Epithelial cell of prostate (primary cell): ENCODE measurements at regions not wholly inside any gene's neighbourhood (a gene's known extent, or its start where the extent isn't known, plus 50 kb on each side); places are given as distances from the start of the nearest gene placed in this dataset.

ENCODE experiments used
- DNase-seq: peaks from one replicate; pipeline ENCODE4 v3.0.0-alpha.2; 2011; ENCODE audit warnings: low read depth, low spot score
- H3K27ac ChIP-seq: fragments of 450-650 bp; 2 replicates; pipeline ENCODE4 v1.5.1; 2017; ENCODE audit warnings: mild to moderate bottlenecking

- no peak overlapping the region for H3K27ac ChIP-seq
- no peak for DNase-seq
Measured at GRCh38 chr12:71071536-71072097, 86.2 kb downstream of the TSPAN8 start.

GRCh38 chr12:71070416-71071128 lies 87.2 kb downstream of the TSPAN8 start:
- no peak for DNase-seq

DNA sequence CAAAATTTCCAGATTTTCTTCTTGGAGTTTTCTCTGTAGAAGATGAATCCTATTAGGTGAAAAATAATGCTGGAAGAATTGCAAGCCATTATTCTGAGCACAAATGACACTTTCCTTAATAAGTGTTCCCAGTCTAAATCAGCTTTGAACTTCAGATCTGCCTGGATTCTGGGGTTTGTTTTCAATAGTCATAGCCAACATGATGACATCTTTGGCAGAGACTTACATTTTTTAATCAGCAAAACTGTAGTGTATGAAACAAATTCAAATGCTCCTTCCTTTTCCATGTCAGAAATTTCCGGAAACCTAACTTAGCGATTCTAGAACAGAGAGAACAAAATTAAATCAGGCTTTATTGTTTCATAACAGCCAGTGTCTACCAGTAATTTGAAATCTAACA lies 88.5 kb downstream of the TSPAN8 start:
- DNase-seq, result no peak

More at GRCh38 chr12:71070416-71071128, 87.2 kb downstream of the TSPAN8 start:
- H3K27ac ChIP-seq, result no peak overlapping the region

DNA sequence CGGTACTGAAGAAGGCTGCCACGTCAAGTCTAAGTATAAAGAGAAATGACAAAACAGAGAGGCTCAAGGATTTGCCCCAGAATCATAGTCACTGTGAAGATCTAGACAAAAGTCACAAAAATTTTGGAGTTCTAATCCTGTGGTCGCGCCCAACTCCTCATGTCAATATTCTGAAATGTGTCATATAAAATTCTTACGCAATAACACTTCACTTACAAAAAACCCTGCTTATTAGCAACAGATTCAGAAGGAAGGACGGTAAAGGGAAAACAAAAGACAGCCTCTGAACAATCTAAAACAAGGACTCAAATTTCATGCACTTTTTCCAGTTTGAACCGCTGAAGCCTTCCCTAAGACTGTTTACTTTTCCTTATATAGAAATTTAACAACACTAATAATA lies 94.7 kb downstream of the TSPAN8 start:
- no peak for DNase-seq
- H3K27ac ChIP-seq, result no peak overlapping the region

More for the DNA sequence above, 88.5 kb downstream of the TSPAN8 start:
- H3K27ac ChIP-seq, result no peak overlapping the region

DNA sequence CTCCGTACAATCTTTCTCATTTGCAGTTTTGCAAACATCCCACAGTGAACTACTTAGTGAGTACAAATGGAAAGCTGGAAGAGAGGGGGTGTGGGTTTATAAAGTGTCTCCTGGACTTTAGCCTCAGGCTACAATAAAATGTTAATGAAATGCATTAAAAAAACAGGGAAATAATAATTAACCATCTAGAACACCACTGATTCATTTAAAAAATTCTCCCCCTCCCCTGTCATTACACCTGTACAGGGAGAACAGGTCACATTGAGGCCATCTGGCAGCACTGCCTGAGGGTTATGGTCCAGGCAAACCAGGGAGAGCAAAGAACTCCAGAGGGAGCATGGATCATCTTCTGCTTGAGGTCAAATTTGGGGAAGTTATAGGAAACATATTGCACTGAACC lies 96.3 kb downstream of the TSPAN8 start:
- H3K27ac ChIP-seq, result no peak overlapping the region
- DNase-seq, result no peak

DNA sequence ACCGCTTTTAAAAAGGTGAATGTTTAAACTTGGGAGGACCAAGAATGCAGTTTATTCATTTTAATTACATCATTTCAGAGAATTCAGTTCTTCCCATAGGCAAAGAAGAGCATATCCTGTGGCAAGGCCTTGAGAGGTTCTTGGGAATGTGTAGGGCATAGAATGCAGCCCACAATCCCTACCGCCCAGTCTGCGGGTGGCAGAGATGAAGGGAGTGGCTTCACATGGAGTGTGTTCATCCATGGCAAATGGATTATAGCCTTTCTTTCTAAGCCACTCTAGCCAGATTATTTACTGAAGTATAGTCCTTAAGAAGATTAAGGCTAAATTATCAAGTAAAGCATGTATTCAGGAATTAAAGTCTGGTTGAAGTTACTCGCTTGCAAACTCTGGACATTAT lies 97.4 kb downstream of the TSPAN8 start:
- no peak for DNase-seq
- H3K27ac ChIP-seq, result no peak overlapping the region

DNA sequence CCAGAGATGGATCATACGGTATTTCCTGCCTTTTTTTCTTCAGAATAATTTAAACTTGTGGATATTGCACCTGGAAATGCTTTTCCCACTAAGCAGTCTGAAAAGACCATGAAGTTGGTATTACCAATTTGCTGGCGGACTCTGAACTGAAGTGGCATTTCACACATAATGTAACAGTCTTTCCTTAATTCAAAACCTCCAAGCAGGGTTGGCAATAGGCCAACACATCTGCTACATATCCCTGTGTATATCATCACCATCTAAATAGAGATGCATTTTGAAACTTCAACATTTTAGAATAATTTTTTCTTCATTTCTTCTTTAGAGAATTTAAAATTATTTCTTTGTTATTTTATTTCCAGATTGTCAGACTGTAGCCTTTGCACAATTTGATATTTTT lies 100.5 kb downstream of the TSPAN8 start:
- DNase-seq, result no peak
- no peak overlapping the region for H3K27ac ChIP-seq

DNA sequence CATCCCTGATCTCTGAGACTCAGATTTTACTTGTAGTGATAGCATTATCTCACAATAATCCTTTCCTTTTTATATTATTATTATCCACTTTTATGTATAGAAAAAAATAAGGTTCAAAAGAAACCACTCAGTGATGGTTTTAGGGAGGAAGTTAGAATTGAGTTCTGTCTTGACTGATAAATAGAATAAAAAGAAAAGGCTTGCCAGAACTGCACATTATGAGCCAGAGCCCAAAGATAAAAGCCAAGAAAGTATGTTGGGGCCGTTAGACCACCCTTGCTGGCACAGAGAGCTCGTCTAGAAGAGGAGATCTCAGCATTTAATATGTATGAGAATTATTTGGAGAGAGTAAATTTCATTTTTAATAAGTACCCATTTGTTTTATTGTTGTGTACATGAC lies 103.2 kb downstream of the TSPAN8 start:
- DNase-seq, result no peak
- H3K27ac ChIP-seq, result no peak overlapping the region

GRCh38 chr12:71046215-71046614 lies 111.6 kb downstream of the TSPAN8 start:
- peak; percentile 20 for DNase-seq
- peak overlapping the region; percentile 35 for H3K27ac ChIP-seq

- no peak for DNase-seq
- H3K27ac ChIP-seq, result peak overlapping the region; percentile 35
Measured at GRCh38 chr12:71045781-71046180, 112.0 kb downstream of the TSPAN8 start.

DNA sequence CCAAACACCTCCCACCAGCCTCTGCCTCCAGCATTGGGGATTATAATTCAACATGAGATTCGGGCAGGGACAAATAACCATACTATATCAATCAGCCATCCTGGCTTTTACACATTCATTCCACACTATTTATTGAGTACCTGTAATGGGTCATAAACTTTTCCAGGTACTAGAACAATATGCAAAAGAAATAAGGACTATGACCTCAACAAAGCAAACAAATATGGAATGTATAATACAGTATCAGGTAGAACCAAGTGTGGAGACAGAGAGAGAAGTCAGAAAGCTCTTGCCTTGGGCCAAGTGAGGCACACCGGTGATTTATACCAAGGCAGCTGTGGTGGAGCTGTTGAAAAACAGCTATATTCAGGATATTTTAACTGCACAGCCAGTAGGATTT lies 116.3 kb downstream of the TSPAN8 start:
- no peak for DNase-seq
- H3K27ac ChIP-seq, result no peak overlapping the region

- no peak for DNase-seq
- no peak overlapping the region for H3K27ac ChIP-seq
Measured at GRCh38 chr12:71038960-71039359, 118.4 kb upstream of the PTPRR start.

DNA sequence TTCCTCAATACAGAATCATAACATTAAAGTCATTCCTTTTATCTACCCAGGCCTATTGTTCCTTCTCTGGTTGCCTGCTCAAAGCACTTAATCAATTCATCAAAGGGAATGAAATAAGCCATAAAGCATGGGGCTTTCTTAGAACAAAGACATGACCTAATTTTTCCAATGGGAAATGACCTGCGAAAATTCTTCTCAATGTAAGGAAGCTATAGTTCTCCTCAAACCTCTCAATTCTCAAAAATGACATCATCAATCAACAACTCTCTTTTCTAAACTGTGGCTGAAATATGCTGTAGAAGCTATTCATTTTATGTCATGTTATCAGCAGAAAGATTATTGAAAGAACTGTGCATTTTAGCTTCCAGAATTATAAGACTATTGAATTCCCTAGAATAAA lies 116.0 kb upstream of the PTPRR start:
- DNase-seq, result no peak
- no peak overlapping the region for H3K27ac ChIP-seq

GRCh38 chr12:71032933-71033332 lies 112.4 kb upstream of the PTPRR start:
- DNase-seq, result no peak
- no peak overlapping the region for H3K27ac ChIP-seq

GRCh38 chr12:71029302-71029701 lies 108.8 kb upstream of the PTPRR start:
- no peak for DNase-seq
- H3K27ac ChIP-seq, result no peak overlapping the region

- DNase-seq, result no peak
- H3K27ac ChIP-seq, result no peak overlapping the region
Measured at GRCh38 chr12:71027856-71028255, 107.3 kb upstream of the PTPRR start.

GRCh38 chr12:71024827-71025226 lies 104.3 kb upstream of the PTPRR start:
- H3K27ac ChIP-seq, result no peak overlapping the region
- no peak for DNase-seq

- no peak for DNase-seq
- H3K27ac ChIP-seq, result no peak overlapping the region
Measured at GRCh38 chr12:71024281-71024680, 103.7 kb upstream of the PTPRR start.

DNA sequence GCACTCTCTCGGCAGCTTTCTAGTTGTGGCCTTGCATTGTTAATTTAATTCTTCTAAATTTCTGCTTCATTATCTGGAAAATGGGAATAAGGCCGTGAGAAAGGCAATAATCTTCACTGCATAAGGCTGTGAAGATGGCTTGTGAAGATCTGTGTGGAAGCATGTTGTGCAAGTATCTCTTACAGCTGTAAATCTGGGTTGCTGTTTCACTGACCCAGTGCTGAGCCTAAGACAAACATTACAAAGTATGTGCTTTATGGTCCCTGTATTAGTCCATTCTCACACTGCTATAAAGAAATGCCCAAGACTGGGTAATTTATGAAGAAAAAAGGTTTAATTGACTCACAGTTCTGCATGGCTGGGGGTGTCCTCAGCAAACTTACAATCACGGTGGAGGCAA lies 101.0 kb upstream of the PTPRR start:
- no peak for DNase-seq
- no peak overlapping the region for H3K27ac ChIP-seq

DNA sequence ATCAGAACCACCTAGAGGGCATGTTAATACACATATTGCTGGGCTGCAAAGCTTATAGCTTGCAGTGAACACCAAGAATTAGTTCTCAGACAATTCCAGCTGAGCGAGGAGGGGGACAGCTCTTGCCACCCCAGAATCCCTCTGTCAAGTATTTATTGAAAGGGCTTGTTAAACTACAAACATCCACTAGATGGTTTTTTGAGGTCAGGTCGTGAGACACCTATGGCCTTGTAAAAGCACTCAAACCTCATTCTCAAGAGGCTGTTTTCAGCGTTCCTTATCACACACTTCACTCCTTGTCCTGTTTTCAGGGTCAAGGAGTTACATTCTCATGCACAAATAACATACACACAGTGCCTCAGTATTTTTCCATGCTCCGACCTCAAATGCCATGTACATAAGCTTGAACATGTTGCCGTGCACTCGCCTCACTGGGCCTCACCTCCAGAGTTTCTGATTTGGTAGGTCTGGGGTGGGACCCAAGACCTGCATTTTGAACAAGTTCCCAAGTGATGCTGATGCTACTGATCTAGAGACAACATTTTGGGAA lies 98.8 kb upstream of the PTPRR start:
- H3K27ac ChIP-seq, result no peak overlapping the region
- no peak for DNase-seq

DNA sequence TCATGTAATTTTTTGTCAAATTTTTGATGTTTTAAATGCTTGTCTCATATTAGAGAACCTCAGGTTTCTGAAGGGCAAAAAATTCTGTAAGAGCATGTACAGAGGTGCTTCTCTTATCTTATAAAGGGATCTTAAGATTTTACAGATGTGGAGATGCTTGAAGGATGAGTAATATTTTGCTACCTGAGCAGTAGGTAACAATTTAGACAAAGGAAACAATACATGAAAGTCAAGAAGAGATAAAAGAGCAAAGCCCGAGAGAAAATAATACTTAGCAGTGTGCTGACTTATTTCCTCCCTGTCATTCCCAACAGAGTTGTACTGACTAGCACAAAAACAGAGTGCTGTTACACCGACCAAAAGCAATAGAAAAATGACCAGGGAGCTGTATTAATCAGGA lies 98.1 kb upstream of the PTPRR start:
- H3K27ac ChIP-seq, result no peak overlapping the region
- no peak for DNase-seq
